K562 (cell line): ENCODE measurements at regions not wholly inside any gene's neighbourhood (a gene's known extent, or its start where the extent isn't known, plus 50 kb on each side); places are given as distances from the start of the nearest gene placed in this dataset.

ENCODE experiments used
- ATAC-seq: fragments of 200-7000 bp; cut with Tn5 transposase; 3 replicates; pipeline ENCODE4 v1.9.1; 2020; ENCODE audit warnings: moderate library complexity
- BruUV-seq: library from RNA; stranded (reverse); fragments of 400-500 nt; replicated peaks from 2 replicates; lab custom pipeline; 2021; lab: Mats Ljungman, UMichigan
- CTCF ChIA-PET: fragments of 300-600 bp; formaldehyde crosslinking; extraction: SDS; loops from one replicate; lab custom pipeline; 2021; ENCODE audit warnings: low intra/inter-chr PET ratio; lab: Yijun Ruan, JAX
- POLR2A ChIA-PET: fragments of 300-600, 350-650 bp; sonication (Branson Sonifier 250); formaldehyde crosslinking; extraction: SDS; loops from one replicate; lab custom pipeline; 2021; ENCODE audit warnings: antibody characterized with exemption, inconsistent platforms; lab: Yijun Ruan, JAX
- DNase-seq, 4 experiments: peaks; one replicate each; pipeline versions ENCODE4 v3.0.0 to v3.0.0-alpha.2; 2011 to 2018; ENCODE audit warnings: low spot score in 3 of 4, mixed read lengths in 3 of 4; ENCODE audit errors: extremely low read depth in 1 of 4
- FAIRE-seq: peaks from 2 replicates; lab custom pipeline; 2011; peaks lifted over from hg19 to GRCh38; lab: Jason Lieb, UNC
- H2AFZ ChIP-seq: 2 replicates; pipeline ENCODE4 v1.6.0; 2011; ENCODE audit warnings: low read depth, low read length, control low read depth, inconsistent platforms
- H3K27ac ChIP-seq: fragments of 200-600 bp; 3 replicates; pipeline ENCODE4 v1.8.0; 2011; ENCODE audit warnings: low read depth, mild to moderate bottlenecking, control low read depth, inconsistent platforms, low read length, moderate library complexity, mixed read lengths; ENCODE audit errors: extremely low read depth
- H3K27me3 ChIP-seq, 2 experiments: fragments of 300-600 bp in 1 of 2; 2 replicates in 1 of 2; 3 replicates in 1 of 2; pipeline versions ENCODE4 v1.6.0 to v1.8.0; 2011; ENCODE audit warnings: inconsistent platforms in 2 of 2, low read length in 2 of 2, mild to moderate bottlenecking in 1 of 2, mixed read lengths in 1 of 2, moderate library complexity in 1 of 2; ENCODE audit not compliant: control insufficient read depth in 2 of 2, insufficient read depth in 2 of 2
- H3K36me3 ChIP-seq: fragments of 300-600 bp; 3 replicates; pipeline ENCODE4 v1.8.0; 2011; ENCODE audit warnings: mild to moderate bottlenecking, low read length, inconsistent platforms; ENCODE audit not compliant: control insufficient read depth, insufficient read depth
- H3K4me1 ChIP-seq, 2 experiments: fragments of 200-600 bp in 1 of 2; replicated peaks in 1 of 2; 2 replicates in 1 of 2; 3 replicates in 1 of 2; pipeline versions ENCODE4 v1.5.1 to v1.8.0; 2011; ENCODE audit warnings: inconsistent platforms in 2 of 2, low read length in 2 of 2, mild to moderate bottlenecking in 1 of 2, mixed read lengths in 1 of 2, moderate library complexity in 1 of 2; ENCODE audit not compliant: control insufficient read depth in 2 of 2, insufficient read depth in 2 of 2
- H3K4me2 ChIP-seq: 2 replicates; pipeline ENCODE4 v1.6.1; 2011; ENCODE audit warnings: low read length, control low read depth, inconsistent platforms, mixed read lengths; ENCODE audit not compliant: insufficient read depth
- H3K4me3 ChIP-seq: fragments of 200-600 bp; sonication (generic), shearing (Covaris generic); 2 replicates; pipeline ENCODE4 v1.5.1; 2016; ENCODE audit warnings: control low read depth, inconsistent platforms
- H3K79me2 ChIP-seq: fragments of 200-600 bp; 3 replicates; pipeline ENCODE4 v1.8.0; 2011; ENCODE audit warnings: low read length, inconsistent platforms; ENCODE audit not compliant: control insufficient read depth, insufficient read depth
- H3K9ac ChIP-seq, 2 experiments: 2 replicates each; pipeline versions ENCODE4 v1.6.0 to v1.6.1; 2011; ENCODE audit warnings: low read depth in 2 of 2, low read length in 2 of 2, control low read depth in 1 of 2, inconsistent platforms in 1 of 2, mild to moderate bottlenecking in 1 of 2, mixed read lengths in 1 of 2; ENCODE audit not compliant: insufficient read depth in 1 of 2
- H3K9me1 ChIP-seq: one replicate; pipeline ENCODE4 v1.6.0; 2011; ENCODE audit warnings: inconsistent platforms, mild to moderate bottlenecking, low read length, moderate library complexity; ENCODE audit not compliant: control insufficient read depth, insufficient read depth
- H3K9me3 ChIP-seq: replicated peaks from 2 replicates; pipeline ENCODE4 v1.5.1; 2011; ENCODE audit warnings: low read depth, low read length, inconsistent platforms; ENCODE audit not compliant: control insufficient read depth, insufficient read depth
- H4K20me1 ChIP-seq: replicated peaks from 2 replicates; pipeline ENCODE4 v1.6.1; 2011; ENCODE audit warnings: low read length, inconsistent platforms, mixed read lengths; ENCODE audit not compliant: control insufficient read depth, insufficient read depth
- ARID1B ChIP-seq: fragments of 450-650 bp; IDR thresholded peaks from 2 replicates; pipeline ENCODE4 v1.6.1; 2016; ENCODE audit warnings: antibody characterized with exemption, mild to moderate bottlenecking, inconsistent platforms
- CREBBP ChIP-seq: IDR thresholded peaks from one replicate; pipeline ENCODE4 v1.6.1; 2012; ENCODE audit warnings: low read depth, mild to moderate bottlenecking, control low read depth, inconsistent platforms, low read length
- NR2C2 ChIP-seq, 2 experiments: fragments of 200-800 bp in 1 of 2; sonication (Bioruptor generic) in 1 of 2; sonication (generic) in 1 of 2; formaldehyde crosslinking in 1 of 2; IDR thresholded peaks; 2 replicates each; pipeline versions ENCODE4 v1.6.1 to v1.8.0; 2016 to 2022; ENCODE audit warnings: mild to moderate bottlenecking in 1 of 2, missing compliant biosample characterization in 1 of 2, missing genetic modification characterization in 1 of 2, missing genetic modification reagents in 1 of 2
- RERE ChIP-seq: sonication (generic); formaldehyde crosslinking; IDR thresholded peaks from 2 replicates; pipeline ENCODE4 v1.8.0; 2023; ENCODE audit warnings: missing genetic modification reagents, mild to moderate bottlenecking, borderline replicate concordance
- RREB1 ChIP-seq: fragments of 250-450 bp; sonication (Bioruptor Pico); IDR thresholded peaks from 2 replicates; pipeline ENCODE4 v1.4.0; 2020
- SAFB ChIP-seq: fragments of 200-400 bp; formaldehyde crosslinking; IDR thresholded peaks from 2 replicates; pipeline ENCODE4 v1.6.1; 2017; ENCODE audit warnings: low read depth, low read length, borderline replicate concordance
- SMARCA5 ChIP-seq: fragments of 450-650 bp; IDR thresholded peaks from 2 replicates; pipeline ENCODE4 v1.6.1; 2016
- ZNF57 ChIP-seq: fragments of 450-650 bp; formaldehyde crosslinking; IDR thresholded peaks from 2 replicates; pipeline ENCODE4 v1.4.0; 2020; ENCODE audit warnings: mild to moderate bottlenecking, moderate library complexity
- ZSCAN29 ChIP-seq: fragments of 450-650 bp; IDR thresholded peaks from 2 replicates; pipeline ENCODE4 v1.6.1; 2017
- in situ Hi-C: fragments of 300-500 bp; cut with MboI; formaldehyde crosslinking; loops from 4 replicates; pipeline ENCODE4 v1.15.0; 2018; ENCODE audit warnings: inconsistent platforms, mixed read lengths
- intact Hi-C: fragments of 100-400 bp; cut with micrococcal nuclease; formaldehyde crosslinking; loops from 2 replicates; pipeline ENCODE4 v1.14.2; 2022
- TF ChIP-seq, protein P1 (sequence below): fragments of 250-450 bp; sonication (Bioruptor Pico); IDR thresholded peaks from 2 replicates; pipeline ENCODE4 v1.8.0; 2022; ENCODE audit warnings: inconsistent platforms, mild to moderate bottlenecking, moderate library complexity, borderline replicate concordance

DNA sequence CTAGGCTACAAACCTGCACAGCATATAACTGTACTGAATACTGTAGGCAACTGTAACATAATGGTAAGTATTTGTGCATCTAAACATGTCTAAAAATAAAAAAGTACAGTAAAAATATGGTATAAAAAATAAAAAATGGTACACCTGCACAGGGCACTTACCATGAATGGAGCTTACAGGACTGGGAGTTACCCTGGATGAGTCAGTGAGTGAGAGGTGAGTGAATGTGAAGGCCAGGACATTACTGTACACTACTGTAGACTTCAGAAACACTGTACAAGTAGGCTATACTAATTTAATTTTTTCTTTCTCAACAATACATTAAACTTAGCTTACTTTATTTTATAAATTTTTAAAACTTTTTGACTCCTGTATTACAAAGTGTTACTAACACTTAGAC, 265.3 kb downstream of the KLF13 start:
- Histone ChIP-seq H3K9me3 (no peaks in the 10 kb centered on the region), H3K9me1 (no peaks in the 10 kb centered on the region), H3K27ac (no peak overlapping the region), H3K27me3 (peaks cover 0 to 8% of the 10 kb centered on the region in 2 experiments; a peak in 2 of 5 replicates), H3K79me2 (no peaks in the 10 kb centered on the region), H3K4me3 (no peak overlapping the region), H3K4me2 (no peak overlapping the region), H3K4me1 (no peaks in the 10 kb centered on the region), H3K9ac (no peak overlapping the region), H4K20me1 (no peaks in the 10 kb centered on the region), H2AFZ (no peak overlapping the region), H3K36me3 (no peaks in the 10 kb centered on the region)
- DNase-seq (no peak), ATAC-seq (no peak), FAIRE-seq (no peak)
- in situ Hi-C loops (no loop called here), intact Hi-C loops (no loop called here)
- BruUV-seq = no TSS peak
- POLR2A ChIA-PET = no interaction called here
- CTCF ChIA-PET = no interaction called here
- TF ChIP-seq SAFB (no peak), NR2C2 (CRISPR knock-in tag; IDR thresholded peaks at IDR 0.05) (no peak), NR2C2 (tag; IDR thresholded peaks at IDR 0.05) (no peak), CREBBP (no peak), ZNF57 (CRISPR knock-in tag) (no peak), ZSCAN29 (no peak), RERE (CRISPR knock-in tag) (no peak), ARID1B (no peak), RREB1 (CRISPR knock-in tag) (no peak), SMARCA5 (no peak)
- TF ChIP-seq, protein P1, sequence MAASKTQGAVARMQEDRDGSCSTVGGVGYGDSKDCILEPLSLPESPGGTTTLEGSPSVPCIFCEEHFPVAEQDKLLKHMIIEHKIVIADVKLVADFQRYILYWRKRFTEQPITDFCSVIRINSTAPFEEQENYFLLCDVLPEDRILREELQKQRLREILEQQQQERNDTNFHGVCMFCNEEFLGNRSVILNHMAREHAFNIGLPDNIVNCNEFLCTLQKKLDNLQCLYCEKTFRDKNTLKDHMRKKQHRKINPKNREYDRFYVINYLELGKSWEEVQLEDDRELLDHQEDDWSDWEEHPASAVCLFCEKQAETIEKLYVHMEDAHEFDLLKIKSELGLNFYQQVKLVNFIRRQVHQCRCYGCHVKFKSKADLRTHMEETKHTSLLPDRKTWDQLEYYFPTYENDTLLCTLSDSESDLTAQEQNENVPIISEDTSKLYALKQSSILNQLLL = no peak
